Endothelial cell of umbilical vein (primary cell): ENCODE measurements at regions not wholly inside any gene's neighbourhood (a gene's known extent, or its start where the extent isn't known, plus 50 kb on each side); places are given as distances from the start of the nearest gene placed in this dataset.
"Not testable (repeated sequence)": the region's sequence is repeated elsewhere in the genome, so short reads cannot be mapped to it uniquely, and the experiment has no call there.

Experiments used
- BruUV-seq: library from RNA; stranded (reverse); fragments of 400-500 nt; replicated peaks from 2 replicates; lab custom pipeline; 2021; lab: Mats Ljungman, UMichigan
- CTCF ChIA-PET: fragments of 300-600, 350-600 bp; sonication (Branson Sonifier 250); formaldehyde crosslinking; loops from one replicate; lab custom pipeline; 2021; ENCODE audit warnings: antibody characterized with exemption, inconsistent platforms; lab: Charles Lee
- POLR2A ChIA-PET: fragments of 300-600, 350-600 bp; sonication (Branson Sonifier 250); formaldehyde crosslinking; loops from one replicate; lab custom pipeline; 2021; ENCODE audit warnings: antibody characterized with exemption, inconsistent platforms; lab: Charles Lee
- DNase-seq: peaks from one replicate; pipeline ENCODE4 v3.0.0-alpha.2; 2011; ENCODE audit warnings: low read depth, low spot score
- FAIRE-seq: peaks from 2 replicates; lab custom pipeline; 2011; peaks lifted over from hg19 to GRCh38; lab: Jason Lieb, UNC
- H2AFZ ChIP-seq: 2 replicates; pipeline ENCODE4 v1.6.0; 2012; ENCODE audit warnings: low read depth, low read length, control low read depth, inconsistent platforms
- H3K27ac ChIP-seq: 2 replicates; pipeline ENCODE4 v1.5.1; 2011; ENCODE audit warnings: low read depth, mild to moderate bottlenecking, control low read depth, low read length, moderate library complexity; ENCODE audit not compliant: insufficient read depth
- H3K27me3 ChIP-seq, 2 experiments: 2 replicates each; pipeline versions ENCODE4 v1.6.0 to v1.6.1; 2011; ENCODE audit warnings: low read length in 2 of 2, mixed read lengths in 1 of 2; ENCODE audit not compliant: control insufficient read depth in 2 of 2, insufficient read depth in 2 of 2
- H3K36me3 ChIP-seq, 2 experiments: 2 replicates in 1 of 2; 3 replicates in 1 of 2; pipeline ENCODE4 v1.5.1; 2011; ENCODE audit warnings: low read length in 2 of 2, mild to moderate bottlenecking in 1 of 2, moderate library complexity in 1 of 2; ENCODE audit not compliant: control insufficient read depth in 2 of 2, insufficient read depth in 2 of 2; ENCODE audit errors: extremely low read depth in 1 of 2
- H3K4me1 ChIP-seq: 3 replicates; pipeline ENCODE4 v1.5.1; 2011; ENCODE audit warnings: mild to moderate bottlenecking, low read length; ENCODE audit not compliant: control insufficient read depth, insufficient read depth; ENCODE audit errors: extremely low read depth
- H3K4me2 ChIP-seq: 2 replicates; pipeline ENCODE4 v1.6.1; 2011; ENCODE audit warnings: low read length, control low read depth, mixed read lengths; ENCODE audit not compliant: insufficient read depth
- H3K4me3 ChIP-seq, 3 experiments: fragments of 200-600 bp in 1 of 3; sonication (generic), shearing (Covaris generic) in 1 of 3; replicated peaks in 1 of 3; 2 replicates each; pipeline ENCODE4 v1.5.1; 2011 to 2016; ENCODE audit warnings: control low read depth in 3 of 3, low read length in 3 of 3, mild to moderate bottlenecking in 2 of 3, inconsistent platforms in 1 of 3, low read depth in 1 of 3, moderate library complexity in 1 of 3; ENCODE audit not compliant: insufficient read depth in 1 of 3
- H3K79me2 ChIP-seq: 2 replicates; pipeline ENCODE4 v1.6.0; 2012; ENCODE audit warnings: low read length, inconsistent platforms; ENCODE audit not compliant: control insufficient read depth, insufficient read depth
- H3K9ac ChIP-seq: replicated peaks from 2 replicates; pipeline ENCODE3; 2011; ENCODE audit warnings: low read length, control low read depth; ENCODE audit not compliant: insufficient read depth; ENCODE audit errors: extremely low read depth
- H3K9me1 ChIP-seq: replicated peaks from 3 replicates; pipeline ENCODE4 v1.6.0; 2011; ENCODE audit warnings: mild to moderate bottlenecking, low read length; ENCODE audit not compliant: control insufficient read depth, insufficient read depth; ENCODE audit errors: extremely low read depth
- H3K9me3 ChIP-seq: replicated peaks from 2 replicates; pipeline ENCODE4 v1.5.1; 2012; ENCODE audit warnings: low read length, inconsistent platforms; ENCODE audit not compliant: control insufficient read depth, insufficient read depth
- H4K20me1 ChIP-seq: replicated peaks from 2 replicates; pipeline ENCODE3; 2011; ENCODE audit warnings: mild to moderate bottlenecking, low read length; ENCODE audit not compliant: control insufficient read depth, insufficient read depth; ENCODE audit errors: extremely low read depth
- EZH2 ChIP-seq: IDR thresholded peaks from 2 replicates; pipeline ENCODE4 v1.6.1; 2012; ENCODE audit warnings: borderline replicate concordance, low read depth, mild to moderate bottlenecking, moderate library complexity, low read length, inconsistent platforms; ENCODE audit not compliant: severe bottlenecking
- FOS ChIP-seq: IDR thresholded peaks from 2 replicates; pipeline ENCODE4 v1.6.1; 2011; ENCODE audit warnings: mild to moderate bottlenecking, low read length, moderate library complexity, borderline replicate concordance; ENCODE audit not compliant: insufficient read depth
- GATA2 ChIP-seq: IDR thresholded peaks from 2 replicates; pipeline ENCODE4 v1.7.0; 2011; ENCODE audit warnings: low read depth, mild to moderate bottlenecking, moderate library complexity, mixed read lengths, low read length; ENCODE audit not compliant: insufficient read length, insufficient read depth
- JUN ChIP-seq: IDR thresholded peaks from 2 replicates; pipeline ENCODE4 v1.6.1; 2011; ENCODE audit warnings: borderline replicate concordance, low read depth; ENCODE audit not compliant: insufficient read length, insufficient read depth
- MYC ChIP-seq: IDR thresholded peaks from one replicate; pipeline ENCODE4 v1.6.1; 2011; ENCODE audit warnings: mild to moderate bottlenecking, low read depth, low read length
- POLR2A ChIP-seq: IDR thresholded peaks from 2 replicates; pipeline ENCODE4 v1.6.1; 2012; ENCODE audit warnings: low read depth, mild to moderate bottlenecking, control low read depth, low read length
- POLR2AphosphoS5 ChIP-seq: IDR thresholded peaks from 2 replicates; pipeline ENCODE4 v1.6.1; 2012; ENCODE audit warnings: low read depth, mild to moderate bottlenecking, control low read depth, low read length, moderate library complexity; ENCODE audit not compliant: insufficient read depth
- dilution Hi-C: fragments of 300-500 bp; cut with MboI; formaldehyde crosslinking; loops from one replicate; pipeline ENCODE4 v1.15.0; 2019; ENCODE audit warnings: low sequenced_read_pairs; ENCODE audit not compliant: extremely low pct_ligation_motif_present
- intact Hi-C: fragments of 100-400 bp; cut with micrococcal nuclease; formaldehyde crosslinking; loops from one replicate; pipeline ENCODE4 v1.10.0; 2022
- TF ChIP-seq, protein P1 (sequence below): IDR thresholded peaks from 2 replicates; pipeline ENCODE4 v1.6.1; 2011; ENCODE audit not compliant: insufficient read depth, insufficient read length
- TF ChIP-seq, protein P2 (sequence below), 2 donors: IDR thresholded peaks; 1 replicate in 1 of 2; 2 replicates in 1 of 2; pipeline ENCODE4 v1.5.1; 2011; ENCODE audit warnings: low read length in 2 of 2, mild to moderate bottlenecking in 2 of 2, moderate library complexity in 2 of 2, control low read depth in 1 of 2, inconsistent platforms in 1 of 2, low read depth in 1 of 2; ENCODE audit not compliant: insufficient read depth in 1 of 2; ENCODE audit errors: extremely low read depth in 1 of 2

DNA sequence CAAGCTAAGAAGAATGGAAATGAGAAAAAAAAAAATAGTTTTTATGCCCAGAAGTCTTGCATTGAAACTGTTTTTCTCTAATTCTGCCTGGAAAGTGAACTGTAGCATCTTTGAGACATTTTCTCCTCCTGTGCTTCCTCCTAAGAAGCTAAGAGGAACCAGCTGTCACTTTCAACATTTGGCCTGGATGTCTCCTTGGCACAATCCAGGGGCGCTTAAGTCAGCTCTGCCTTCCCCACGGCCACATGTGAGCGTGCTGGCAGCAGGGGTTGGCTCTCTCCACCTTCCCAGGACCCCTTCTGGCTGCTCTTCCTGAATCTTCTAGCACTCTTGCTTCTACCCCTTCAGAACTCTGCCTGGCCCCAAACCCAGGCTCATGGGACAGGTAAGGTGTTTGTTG lies 289.6 kb upstream of the ADARB2 start:
- Histone ChIP-seq H3K9me1 (no peaks in the 10 kb centered on the region), H3K9ac (no peak overlapping the region), H3K4me2 (no peak overlapping the region), H3K9me3 (peaks cover 5% of the 10 kb centered on the region), H3K36me3 (no peaks in the 10 kb centered on the region), H3K79me2 (no peaks in the 10 kb centered on the region), H4K20me1 (no peaks in the 10 kb centered on the region), H3K4me1 (no peaks in the 10 kb centered on the region), H2AFZ (no peak overlapping the region), H3K27me3 (no peaks in the 10 kb centered on the region), H3K4me3 (no peak overlapping the region), H3K27ac (no peak overlapping the region)
- TF ChIP-seq POLR2AphosphoS5 (no peak), MYC (no peak), EZH2 (no peak), GATA2 (no peak), JUN (no peak), POLR2A (no peak), FOS (no peak)
- TF ChIP-seq, protein P1, sequence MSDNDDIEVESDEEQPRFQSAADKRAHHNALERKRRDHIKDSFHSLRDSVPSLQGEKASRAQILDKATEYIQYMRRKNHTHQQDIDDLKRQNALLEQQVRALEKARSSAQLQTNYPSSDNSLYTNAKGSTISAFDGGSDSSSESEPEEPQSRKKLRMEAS, result no peak
- TF ChIP-seq, protein P2, sequence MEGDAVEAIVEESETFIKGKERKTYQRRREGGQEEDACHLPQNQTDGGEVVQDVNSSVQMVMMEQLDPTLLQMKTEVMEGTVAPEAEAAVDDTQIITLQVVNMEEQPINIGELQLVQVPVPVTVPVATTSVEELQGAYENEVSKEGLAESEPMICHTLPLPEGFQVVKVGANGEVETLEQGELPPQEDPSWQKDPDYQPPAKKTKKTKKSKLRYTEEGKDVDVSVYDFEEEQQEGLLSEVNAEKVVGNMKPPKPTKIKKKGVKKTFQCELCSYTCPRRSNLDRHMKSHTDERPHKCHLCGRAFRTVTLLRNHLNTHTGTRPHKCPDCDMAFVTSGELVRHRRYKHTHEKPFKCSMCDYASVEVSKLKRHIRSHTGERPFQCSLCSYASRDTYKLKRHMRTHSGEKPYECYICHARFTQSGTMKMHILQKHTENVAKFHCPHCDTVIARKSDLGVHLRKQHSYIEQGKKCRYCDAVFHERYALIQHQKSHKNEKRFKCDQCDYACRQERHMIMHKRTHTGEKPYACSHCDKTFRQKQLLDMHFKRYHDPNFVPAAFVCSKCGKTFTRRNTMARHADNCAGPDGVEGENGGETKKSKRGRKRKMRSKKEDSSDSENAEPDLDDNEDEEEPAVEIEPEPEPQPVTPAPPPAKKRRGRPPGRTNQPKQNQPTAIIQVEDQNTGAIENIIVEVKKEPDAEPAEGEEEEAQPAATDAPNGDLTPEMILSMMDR (IDR thresholded peaks at IDR 0.05; ENCODE audit: extremely low read depth in 1 of 2, insufficient read depth in 1 of 2, low read depth in 1 of 2, low read length in 2 of 2), result no peak
- FAIRE-seq, result no peak
- CTCF ChIA-PET, result no interaction called here
- dilution Hi-C loops (no loop called here), intact Hi-C loops (no loop called here)
- POLR2A ChIA-PET, result no interaction called here
- BruUV-seq, result no TSS peak
- no peak for DNase-seq

DNA sequence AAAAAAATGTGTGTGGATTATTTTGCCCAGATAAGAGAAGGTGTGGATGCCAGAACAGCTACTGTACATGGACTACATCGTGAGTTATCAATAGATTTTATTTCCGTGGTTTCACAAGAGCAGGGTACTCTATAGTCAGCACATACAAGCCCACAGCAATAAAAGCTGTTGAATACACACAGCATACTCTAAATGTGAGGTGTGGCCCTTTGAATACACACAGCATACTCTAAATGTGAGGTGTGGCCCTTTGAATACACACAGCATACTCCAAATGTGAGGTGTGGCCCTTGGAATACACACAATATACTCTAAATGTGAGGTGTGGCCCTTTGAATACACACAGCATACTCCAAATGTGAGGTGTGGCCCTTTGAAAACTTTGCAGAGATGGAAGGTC lies 287.4 kb upstream of the ADARB2 start:
- H3K9ac ChIP-seq, H3K27me3 ChIP-seq, H2AFZ ChIP-seq, CTCF ChIA-PET, dilution Hi-C loops, H3K4me2 ChIP-seq, H3K4me1 ChIP-seq, H4K20me1 ChIP-seq, H3K9me3 ChIP-seq, H3K79me2 ChIP-seq, H3K4me3 ChIP-seq, BruUV-seq, H3K36me3 ChIP-seq, DNase-seq, FAIRE-seq, H3K27ac ChIP-seq, H3K9me1 ChIP-seq, POLR2A ChIA-PET, intact Hi-C loops: not testable (repeated sequence)
